ENCODE measurements at regions not wholly inside any gene's neighbourhood (a gene's known extent, or its start where the extent isn't known, plus 50 kb on each side); places are given as distances from the start of the nearest gene placed in this dataset.

DNA sequence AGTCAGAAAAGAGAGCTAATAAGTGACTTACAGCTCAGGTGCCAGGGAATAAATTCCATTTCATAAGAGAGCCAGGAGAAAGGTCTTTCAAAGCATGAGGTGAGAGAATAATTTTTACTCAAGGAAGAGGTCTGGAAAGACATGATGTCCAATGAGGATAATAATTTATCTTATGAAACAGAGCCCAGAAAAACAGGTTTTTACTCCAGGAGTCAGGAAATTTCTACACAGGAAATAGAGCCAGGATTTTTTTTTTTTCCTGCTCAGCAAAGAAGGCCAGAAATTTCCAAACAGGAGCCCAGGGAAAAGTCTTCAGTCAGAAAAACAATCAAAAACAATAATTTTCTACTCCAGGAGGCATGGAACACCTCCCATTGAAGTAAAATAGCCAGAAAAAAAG lies 1185.7 kb upstream of the TSPY4 start:
- FAIRE-seq, result no peak
- Histone ChIP-seq H3K4me3 (ENCODE audit: low read depth, low read length) (no peak overlapping the region), H3K36me3 (ENCODE audit: control insufficient read depth, insufficient read depth, low read length) (no peaks in the 10 kb centered on the region), H3K27me3 (ENCODE audit: control insufficient read depth, insufficient read depth, low read length) (no peaks in the 10 kb centered on the region)
- no peak for DNase-seq (ENCODE audit: low read depth)
- TF ChIP-seq, protein P1, sequence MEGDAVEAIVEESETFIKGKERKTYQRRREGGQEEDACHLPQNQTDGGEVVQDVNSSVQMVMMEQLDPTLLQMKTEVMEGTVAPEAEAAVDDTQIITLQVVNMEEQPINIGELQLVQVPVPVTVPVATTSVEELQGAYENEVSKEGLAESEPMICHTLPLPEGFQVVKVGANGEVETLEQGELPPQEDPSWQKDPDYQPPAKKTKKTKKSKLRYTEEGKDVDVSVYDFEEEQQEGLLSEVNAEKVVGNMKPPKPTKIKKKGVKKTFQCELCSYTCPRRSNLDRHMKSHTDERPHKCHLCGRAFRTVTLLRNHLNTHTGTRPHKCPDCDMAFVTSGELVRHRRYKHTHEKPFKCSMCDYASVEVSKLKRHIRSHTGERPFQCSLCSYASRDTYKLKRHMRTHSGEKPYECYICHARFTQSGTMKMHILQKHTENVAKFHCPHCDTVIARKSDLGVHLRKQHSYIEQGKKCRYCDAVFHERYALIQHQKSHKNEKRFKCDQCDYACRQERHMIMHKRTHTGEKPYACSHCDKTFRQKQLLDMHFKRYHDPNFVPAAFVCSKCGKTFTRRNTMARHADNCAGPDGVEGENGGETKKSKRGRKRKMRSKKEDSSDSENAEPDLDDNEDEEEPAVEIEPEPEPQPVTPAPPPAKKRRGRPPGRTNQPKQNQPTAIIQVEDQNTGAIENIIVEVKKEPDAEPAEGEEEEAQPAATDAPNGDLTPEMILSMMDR (IDR thresholded peaks at IDR 0.05; ENCODE audit: insufficient read depth, low read length, severe bottlenecking), result no peak

DNA sequence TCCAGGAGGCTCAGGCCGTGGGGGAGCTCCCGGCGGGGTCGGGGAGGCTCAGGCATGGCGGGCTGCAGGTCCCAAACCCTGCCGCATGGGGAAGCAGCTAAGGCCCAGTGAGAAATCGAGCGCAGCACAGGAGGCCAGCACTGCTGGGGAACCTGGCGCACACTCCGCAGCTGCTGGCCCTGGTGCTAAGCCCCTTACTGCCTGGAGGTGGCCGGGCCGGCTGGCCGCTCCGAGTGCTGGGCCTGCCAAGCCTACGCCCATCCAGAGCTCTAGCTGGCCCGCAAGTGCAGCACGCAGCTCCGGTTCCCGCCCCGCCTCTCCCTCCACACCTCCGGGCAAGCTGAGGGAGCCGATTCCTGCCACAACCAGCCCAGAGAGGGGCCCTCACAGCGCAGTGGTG lies 1208.7 kb upstream of the TSPY4 start:
- Histone ChIP-seq H3K4me3 (ENCODE audit: low read depth, low read length) (no peak overlapping the region), H3K27me3 (ENCODE audit: control insufficient read depth, insufficient read depth, low read length) (no peaks in the 10 kb centered on the region), H3K36me3 (ENCODE audit: control insufficient read depth, insufficient read depth, low read length) (no peaks in the 10 kb centered on the region)
- DNase-seq (ENCODE audit: low read depth) (no peak), FAIRE-seq (no peak)
- TF ChIP-seq, protein P1 (IDR thresholded peaks at IDR 0.05; ENCODE audit: insufficient read depth, low read length, severe bottlenecking), result no peak

DNA sequence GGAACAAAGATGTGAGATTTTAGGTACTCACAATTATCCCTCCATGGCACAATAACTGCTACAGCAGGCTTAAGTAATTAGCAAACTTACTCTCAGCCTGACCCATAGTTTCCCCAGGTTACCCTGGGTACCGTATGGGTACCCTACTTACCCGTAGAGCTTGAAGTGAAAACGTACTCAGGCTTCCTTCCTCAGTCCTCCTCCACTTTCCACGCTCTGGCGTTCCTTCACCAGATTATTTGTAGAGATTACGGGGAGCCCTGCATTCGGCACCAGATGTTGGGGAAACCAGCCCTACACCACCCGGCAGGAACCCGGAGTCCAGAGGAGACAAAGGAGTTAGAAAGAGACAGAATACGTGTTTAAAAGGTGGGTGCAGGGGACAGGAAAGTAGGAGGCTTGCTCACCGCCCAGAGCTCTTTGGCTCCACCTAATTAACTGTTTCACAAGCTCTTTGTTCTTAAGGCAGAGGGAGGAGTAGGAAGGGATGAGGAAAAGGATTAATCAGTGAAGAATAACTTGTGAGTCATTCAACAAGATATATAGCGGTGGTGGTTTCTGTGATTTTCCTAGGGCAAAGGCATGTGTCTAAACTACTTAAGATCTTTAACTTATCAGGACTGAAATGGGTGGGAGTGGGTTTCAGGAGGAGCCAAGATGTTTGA lies 1211.2 kb upstream of the TSPY4 start:
- no peaks in the 10 kb centered on the region for H3K36me3 ChIP-seq (ENCODE audit: control insufficient read depth, insufficient read depth, low read length)
- TF ChIP-seq, protein P1 (IDR thresholded peaks at IDR 0.05; ENCODE audit: insufficient read depth, low read length, severe bottlenecking), result no peak
- no peaks in the 10 kb centered on the region for H3K27me3 ChIP-seq (ENCODE audit: control insufficient read depth, insufficient read depth, low read length)
- DNase-seq (ENCODE audit: low read depth), result peak; percentile 83
- no peak for FAIRE-seq
- peak overlapping the region; percentile 17 for H3K4me3 ChIP-seq (ENCODE audit: low read depth, low read length)

DNA sequence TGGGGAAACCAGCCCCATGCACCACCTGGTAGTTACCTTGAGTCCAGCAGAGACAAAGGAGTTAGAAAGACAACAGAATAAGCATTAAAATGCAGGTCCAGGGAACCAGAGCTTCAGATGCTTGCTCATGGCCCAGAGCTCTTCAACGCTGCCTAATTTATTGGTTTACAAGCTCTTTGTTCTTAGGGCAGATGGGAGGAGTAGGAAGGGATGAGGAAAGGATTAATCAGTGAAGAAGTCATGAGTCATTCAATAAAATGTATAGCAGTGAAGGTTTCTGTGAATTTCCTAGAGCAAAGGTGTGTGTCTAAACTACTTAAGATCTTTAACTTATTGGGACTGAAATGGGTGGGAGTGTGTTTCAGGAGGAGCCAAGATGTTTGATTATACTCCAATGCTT lies 1210.3 kb upstream of the AMELY start:
- Histone ChIP-seq H3K36me3 (ENCODE audit: control insufficient read depth, insufficient read depth, low read length) (no peaks in the 10 kb centered on the region), H3K27me3 (ENCODE audit: control insufficient read depth, insufficient read depth, low read length) (no peaks in the 10 kb centered on the region), H3K4me3 (ENCODE audit: low read depth, low read length) (no peak overlapping the region)
- FAIRE-seq (no peak), DNase-seq (ENCODE audit: low read depth) (peak; percentile 73)
- TF ChIP-seq, protein P1 (IDR thresholded peaks at IDR 0.05; ENCODE audit: insufficient read depth, low read length, severe bottlenecking), result no peak

GRCh38 chrY:8094429-8094828 lies 1182.9 kb upstream of the AMELY start:
- DNase-seq (ENCODE audit: low read depth), result peak; percentile 70
- no peak for FAIRE-seq
- TF ChIP-seq, protein P1 (IDR thresholded peaks at IDR 0.05; ENCODE audit: insufficient read depth, low read length, severe bottlenecking), result no peak
- Histone ChIP-seq H3K4me3 (ENCODE audit: low read depth, low read length) (no peak overlapping the region), H3K27me3 (ENCODE audit: control insufficient read depth, insufficient read depth, low read length) (no peaks in the 10 kb centered on the region), H3K36me3 (ENCODE audit: control insufficient read depth, insufficient read depth, low read length) (no peaks in the 10 kb centered on the region)

GRCh38 chrY:8092926-8093325 lies 1181.4 kb upstream of the AMELY start:
- H3K4me3 ChIP-seq (ENCODE audit: low read depth, low read length), result no peak overlapping the region
- H3K36me3 ChIP-seq (ENCODE audit: control insufficient read depth, insufficient read depth, low read length), result no peaks in the 10 kb centered on the region
- H3K27me3 ChIP-seq (ENCODE audit: control insufficient read depth, insufficient read depth, low read length), result no peaks in the 10 kb centered on the region
- DNase-seq (ENCODE audit: low read depth) (peak; percentile 66), FAIRE-seq (no peak)
- TF ChIP-seq, protein P1 (IDR thresholded peaks at IDR 0.05; ENCODE audit: insufficient read depth, low read length, severe bottlenecking), result no peak
